Fibroblast of mammary gland (primary cell): ENCODE measurements at regions not wholly inside any gene's neighbourhood (a gene's known extent, or its start where the extent isn't known, plus 50 kb on each side); places are given as distances from the start of the nearest gene placed in this dataset.

ENCODE experiments used
- DNase-seq: peaks from one replicate; pipeline ENCODE4 v3.0.0-alpha.2; 2010; ENCODE audit warnings: low read depth
- H3K4me3 ChIP-seq: 2 replicates; pipeline ENCODE4 v1.5.1; 2011; ENCODE audit warnings: low read depth, mild to moderate bottlenecking, low read length, moderate library complexity; ENCODE audit not compliant: control insufficient read depth
- CTCF ChIP-seq: conservative IDR thresholded peaks from 2 replicates; pipeline ENCODE4 v1.5.1; 2011; ENCODE audit warnings: low read depth, low read length, inconsistent platforms; ENCODE audit not compliant: control insufficient read depth, insufficient read depth

- H3K4me3 ChIP-seq, result no peak overlapping the region
- TF ChIP-seq CTCF, result no peak
- no peak for DNase-seq
Observed at GRCh38 chr1:106038260-106038659, 1018.2 kb upstream of the PRMT6 start.

- no peak for DNase-seq
- no peak for TF ChIP-seq CTCF
- H3K4me3 ChIP-seq, result no peak overlapping the region
Observed at GRCh38 chr1:106043971-106044370, 1012.5 kb upstream of the PRMT6 start.

GRCh38 chr1:106047210-106047609 is 1009.3 kb upstream of the PRMT6 start:
- no peak for TF ChIP-seq CTCF
- H3K4me3 ChIP-seq, result no peak overlapping the region
- DNase-seq, result no peak

GRCh38 chr1:106049595-106049994 is 1006.9 kb upstream of the PRMT6 start:
- no peak for DNase-seq
- TF ChIP-seq CTCF, result no peak

GRCh38 chr1:106055855-106056254 is 1000.6 kb upstream of the PRMT6 start:
- H3K4me3 ChIP-seq, result no peak overlapping the region
- no peak for TF ChIP-seq CTCF
- DNase-seq, result no peak

More at GRCh38 chr1:106049595-106049994, 1006.9 kb upstream of the PRMT6 start:
- no peak overlapping the region for H3K4me3 ChIP-seq

GRCh38 chr1:106061586-106062495 is 994.6 kb upstream of the PRMT6 start:
- DNase-seq, result no peak
- H3K4me3 ChIP-seq, result no peak overlapping the region
- no peak for TF ChIP-seq CTCF
